ENCODE measurements at regions not wholly inside any gene's neighbourhood (a gene's known extent, or its start where the extent isn't known, plus 50 kb on each side); places are given as distances from the start of the nearest gene placed in this dataset.

DNA sequence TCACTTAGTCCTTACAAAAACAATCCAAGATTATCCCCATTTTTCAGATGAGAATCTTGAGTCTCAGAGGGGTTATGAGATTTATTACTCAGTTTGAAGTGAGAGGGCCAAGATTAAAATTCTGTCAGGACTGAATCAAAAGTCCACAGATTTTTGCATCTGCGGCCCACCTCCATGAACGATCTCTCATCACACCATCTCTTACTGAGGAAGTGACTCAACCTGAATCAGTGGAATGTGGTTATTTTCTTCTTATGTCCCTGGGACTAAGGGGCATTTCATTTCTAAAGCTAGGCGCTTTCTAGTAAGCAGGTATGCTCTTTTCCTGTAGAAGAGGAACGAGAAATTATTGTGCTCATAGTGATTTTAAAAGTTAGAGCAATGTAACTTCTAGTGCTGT, 360.3 kb upstream of the SPHKAP start:
- Histone ChIP-seq H3K27ac (no peak overlapping the region), H3K9me2 (replicated peaks; ENCODE audit: insufficient read depth) (no peaks in the 10 kb centered on the region), H3K4me3 (no peak overlapping the region), H3K36me3 (replicated peaks; ENCODE audit: insufficient read depth, low read depth) (no peaks in the 10 kb centered on the region), H2AFZ (no peak overlapping the region), H3K4me1 (ENCODE audit: insufficient read depth) (no peaks in the 10 kb centered on the region), H3K27me3 (no peaks in the 10 kb centered on the region), H4K20me1 (ENCODE audit: insufficient read depth, poor library complexity, severe bottlenecking) (no peaks in the 10 kb centered on the region), H3K9me3 (ENCODE audit: low read depth) (no peaks in the 10 kb centered on the region), H3K4me2 (no peak overlapping the region), H3K79me2 (no peaks in the 10 kb centered on the region)
- TF ChIP-seq EZH2 (IDR thresholded peaks at IDR 0.05; ENCODE audit: borderline replicate concordance) (no peak), EZH2phosphoT487 (IDR thresholded peaks at IDR 0.05; ENCODE audit: low read depth, severe bottlenecking, unreplicated experiment) (no peak)
- TF ChIP-seq, protein P1, sequence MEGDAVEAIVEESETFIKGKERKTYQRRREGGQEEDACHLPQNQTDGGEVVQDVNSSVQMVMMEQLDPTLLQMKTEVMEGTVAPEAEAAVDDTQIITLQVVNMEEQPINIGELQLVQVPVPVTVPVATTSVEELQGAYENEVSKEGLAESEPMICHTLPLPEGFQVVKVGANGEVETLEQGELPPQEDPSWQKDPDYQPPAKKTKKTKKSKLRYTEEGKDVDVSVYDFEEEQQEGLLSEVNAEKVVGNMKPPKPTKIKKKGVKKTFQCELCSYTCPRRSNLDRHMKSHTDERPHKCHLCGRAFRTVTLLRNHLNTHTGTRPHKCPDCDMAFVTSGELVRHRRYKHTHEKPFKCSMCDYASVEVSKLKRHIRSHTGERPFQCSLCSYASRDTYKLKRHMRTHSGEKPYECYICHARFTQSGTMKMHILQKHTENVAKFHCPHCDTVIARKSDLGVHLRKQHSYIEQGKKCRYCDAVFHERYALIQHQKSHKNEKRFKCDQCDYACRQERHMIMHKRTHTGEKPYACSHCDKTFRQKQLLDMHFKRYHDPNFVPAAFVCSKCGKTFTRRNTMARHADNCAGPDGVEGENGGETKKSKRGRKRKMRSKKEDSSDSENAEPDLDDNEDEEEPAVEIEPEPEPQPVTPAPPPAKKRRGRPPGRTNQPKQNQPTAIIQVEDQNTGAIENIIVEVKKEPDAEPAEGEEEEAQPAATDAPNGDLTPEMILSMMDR (IDR thresholded peaks at IDR 0.05; ENCODE audit: poor library complexity) = no peak
- 89% methylated on average over 4 of the region's 4 CpGs for WGBS (ENCODE audit: low lambda C conversion rate, missing lambda C conversion rate)
- no peak for DNase-seq (ENCODE audit: low spot score)

DNA sequence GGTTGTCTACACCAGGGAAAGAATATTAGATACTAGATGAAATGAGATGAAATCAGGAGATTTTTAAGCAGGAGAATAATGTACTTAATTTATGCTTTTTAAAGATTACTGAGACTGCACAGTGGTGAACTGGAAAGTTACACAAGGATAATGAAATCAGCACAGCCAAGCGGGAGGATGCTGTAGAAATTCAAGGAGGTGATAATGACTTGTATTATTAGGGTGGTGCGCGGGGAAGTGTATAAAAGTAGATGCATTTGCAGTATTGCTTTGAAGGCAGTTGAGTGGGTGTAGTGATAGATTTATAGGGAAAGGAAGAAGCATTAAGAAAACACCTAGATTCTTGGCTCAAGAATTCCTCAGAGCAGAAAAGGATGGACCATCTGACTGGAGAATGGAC, 359.5 kb upstream of the SPHKAP start:
- Histone ChIP-seq H4K20me1 (ENCODE audit: insufficient read depth, poor library complexity, severe bottlenecking) (no peaks in the 10 kb centered on the region), H3K9me2 (replicated peaks; ENCODE audit: insufficient read depth) (no peaks in the 10 kb centered on the region), H3K79me2 (no peaks in the 10 kb centered on the region), H3K4me1 (ENCODE audit: insufficient read depth) (no peaks in the 10 kb centered on the region), H3K27ac (no peak overlapping the region), H3K36me3 (replicated peaks; ENCODE audit: insufficient read depth, low read depth) (no peaks in the 10 kb centered on the region), H3K4me2 (no peak overlapping the region), H3K27me3 (no peaks in the 10 kb centered on the region), H3K4me3 (no peak overlapping the region), H3K9me3 (ENCODE audit: low read depth) (no peaks in the 10 kb centered on the region), H2AFZ (no peak overlapping the region)
- TF ChIP-seq EZH2 (IDR thresholded peaks at IDR 0.05; ENCODE audit: borderline replicate concordance) (no peak), EZH2phosphoT487 (IDR thresholded peaks at IDR 0.05; ENCODE audit: low read depth, severe bottlenecking, unreplicated experiment) (no peak)
- TF ChIP-seq, protein P1 (IDR thresholded peaks at IDR 0.05; ENCODE audit: poor library complexity) = no peak
- 83% methylated on average over 3 of the region's 3 CpGs for WGBS (ENCODE audit: low lambda C conversion rate, missing lambda C conversion rate)
- DNase-seq (ENCODE audit: low spot score) = no peak

DNA sequence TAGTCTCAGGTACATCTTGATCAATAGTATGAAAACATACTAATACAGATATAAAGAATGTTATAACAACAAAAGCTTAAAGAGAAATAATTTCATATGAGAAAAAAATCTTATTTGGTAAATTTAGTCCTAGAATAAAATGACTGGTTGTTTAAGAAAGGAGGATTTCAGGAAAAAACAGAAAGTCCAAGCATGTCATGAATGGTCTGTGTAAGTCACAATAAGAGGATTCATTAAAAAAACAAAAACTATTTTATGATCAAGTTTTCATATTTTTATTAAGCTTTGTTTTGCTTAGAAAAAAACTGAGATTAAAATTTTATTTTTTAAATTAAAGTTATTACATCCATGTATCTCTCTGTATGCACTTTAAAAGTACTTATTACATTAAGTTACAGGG, 353.9 kb upstream of the SPHKAP start:
- no peak overlapping the region for H3K4me2 ChIP-seq

More for the DNA sequence above, 353.9 kb upstream of the SPHKAP start:
- no peaks in the 10 kb centered on the region for H3K36me3 ChIP-seq (replicated peaks; ENCODE audit: insufficient read depth, low read depth)
- no peaks in the 10 kb centered on the region for H3K79me2 ChIP-seq
- DNase-seq (ENCODE audit: low spot score) = no peak
- H3K27ac ChIP-seq = no peak overlapping the region
- no peak overlapping the region for H3K4me3 ChIP-seq
- TF ChIP-seq EZH2phosphoT487 (IDR thresholded peaks at IDR 0.05; ENCODE audit: low read depth, severe bottlenecking, unreplicated experiment) (no peak), EZH2 (IDR thresholded peaks at IDR 0.05; ENCODE audit: borderline replicate concordance) (no peak)
- TF ChIP-seq, protein P1 (IDR thresholded peaks at IDR 0.05; ENCODE audit: poor library complexity) = no peak
- H3K9me2 ChIP-seq (replicated peaks; ENCODE audit: insufficient read depth) = no peaks in the 10 kb centered on the region
- no peaks in the 10 kb centered on the region for H3K4me1 ChIP-seq (ENCODE audit: insufficient read depth)
- no peaks in the 10 kb centered on the region for H3K27me3 ChIP-seq
- H2AFZ ChIP-seq = no peak overlapping the region
- no peaks in the 10 kb centered on the region for H3K9me3 ChIP-seq (ENCODE audit: low read depth)
- H4K20me1 ChIP-seq (ENCODE audit: insufficient read depth, poor library complexity, severe bottlenecking) = no peaks in the 10 kb centered on the region
